RWPE2 (cell line): ENCODE measurements at regions not wholly inside any gene's neighbourhood (a gene's known extent, or its start where the extent isn't known, plus 50 kb on each side); places are given as distances from the start of the nearest gene placed in this dataset.

Source experiments
- ATAC-seq: fragments of 200-7000 bp; cut with Tn5 transposase; 3 replicates; pipeline ENCODE4 v1.9.1; 2021; ENCODE audit warnings: low read depth
- DNase-seq: peaks from one replicate; pipeline ENCODE4 v3.0.0-alpha.2; 2020; ENCODE audit warnings: low spot score
- H3K27ac ChIP-seq: fragments of 450-650 bp; 2 replicates; pipeline ENCODE4 v1.5.1; 2017; ENCODE audit warnings: mild to moderate bottlenecking; ENCODE audit not compliant: poor library complexity, severe bottlenecking
- H3K27me3 ChIP-seq: fragments of 250-450 bp; sonication (Bioruptor Pico); 2 replicates; pipeline ENCODE4 v1.5.1; 2021; ENCODE audit warnings: mild to moderate bottlenecking, moderate library complexity; ENCODE audit not compliant: insufficient read depth, poor library complexity, severe bottlenecking
- H3K36me3 ChIP-seq: fragments of 250-450 bp; sonication (Bioruptor Pico); 2 replicates; pipeline ENCODE4 v1.5.1; 2020; ENCODE audit warnings: low read depth, mild to moderate bottlenecking, moderate library complexity
- H3K4me1 ChIP-seq: fragments of 250-450 bp; sonication (Bioruptor Pico); 2 replicates; pipeline ENCODE4 v1.5.1; 2021; ENCODE audit warnings: mild to moderate bottlenecking, moderate library complexity; ENCODE audit not compliant: insufficient read depth, poor library complexity, severe bottlenecking
- H3K4me3 ChIP-seq: fragments of 250-450 bp; sonication (Bioruptor Pico); 2 replicates; pipeline ENCODE4 v1.5.1; 2021; ENCODE audit warnings: mild to moderate bottlenecking, moderate library complexity; ENCODE audit not compliant: severe bottlenecking
- H3K9me3 ChIP-seq: fragments of 250-450 bp; sonication (Bioruptor Pico); 2 replicates; pipeline ENCODE4 v1.5.1; 2021; ENCODE audit warnings: mild to moderate bottlenecking, moderate library complexity; ENCODE audit not compliant: severe bottlenecking
- TF ChIP-seq, protein P1 (sequence below): fragments of 450-650 bp; IDR thresholded peaks from one replicate; pipeline ENCODE4 v1.5.1; 2017; ENCODE audit warnings: mild to moderate bottlenecking, moderate library complexity; ENCODE audit not compliant: poor library complexity, severe bottlenecking

DNA sequence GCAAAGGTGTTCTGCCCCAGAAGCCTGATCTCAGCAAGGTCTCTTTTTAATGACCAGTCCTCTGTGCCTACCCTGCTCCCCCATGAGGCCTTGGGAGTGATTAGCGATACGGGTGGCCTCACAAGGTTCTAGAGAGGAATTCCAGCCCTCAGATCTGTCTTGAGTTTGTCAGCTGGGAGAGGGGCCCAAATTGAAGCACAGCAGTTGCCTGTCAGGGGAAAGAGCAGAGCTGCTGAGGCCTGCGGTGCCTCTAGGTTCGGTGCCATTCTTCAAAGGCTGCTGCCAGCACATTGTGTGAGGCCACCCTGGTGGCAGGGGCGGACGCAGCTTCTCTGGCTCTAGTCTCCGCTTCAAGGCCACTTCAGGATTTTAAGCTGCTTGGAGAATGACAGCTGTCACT is 85.7 kb upstream of the GRIA1 start:
- H3K9me3 ChIP-seq, result no peaks in the 10 kb centered on the region
- DNase-seq (no peak), ATAC-seq (no peak)
- no peaks in the 10 kb centered on the region for H3K36me3 ChIP-seq
- H3K4me3 ChIP-seq, result no peak overlapping the region
- peaks cover 7% of the 10 kb centered on the region for H3K4me1 ChIP-seq
- TF ChIP-seq, protein P1, sequence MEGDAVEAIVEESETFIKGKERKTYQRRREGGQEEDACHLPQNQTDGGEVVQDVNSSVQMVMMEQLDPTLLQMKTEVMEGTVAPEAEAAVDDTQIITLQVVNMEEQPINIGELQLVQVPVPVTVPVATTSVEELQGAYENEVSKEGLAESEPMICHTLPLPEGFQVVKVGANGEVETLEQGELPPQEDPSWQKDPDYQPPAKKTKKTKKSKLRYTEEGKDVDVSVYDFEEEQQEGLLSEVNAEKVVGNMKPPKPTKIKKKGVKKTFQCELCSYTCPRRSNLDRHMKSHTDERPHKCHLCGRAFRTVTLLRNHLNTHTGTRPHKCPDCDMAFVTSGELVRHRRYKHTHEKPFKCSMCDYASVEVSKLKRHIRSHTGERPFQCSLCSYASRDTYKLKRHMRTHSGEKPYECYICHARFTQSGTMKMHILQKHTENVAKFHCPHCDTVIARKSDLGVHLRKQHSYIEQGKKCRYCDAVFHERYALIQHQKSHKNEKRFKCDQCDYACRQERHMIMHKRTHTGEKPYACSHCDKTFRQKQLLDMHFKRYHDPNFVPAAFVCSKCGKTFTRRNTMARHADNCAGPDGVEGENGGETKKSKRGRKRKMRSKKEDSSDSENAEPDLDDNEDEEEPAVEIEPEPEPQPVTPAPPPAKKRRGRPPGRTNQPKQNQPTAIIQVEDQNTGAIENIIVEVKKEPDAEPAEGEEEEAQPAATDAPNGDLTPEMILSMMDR, result no peak
- H3K27ac ChIP-seq, result no peak overlapping the region
- no peaks in the 10 kb centered on the region for H3K27me3 ChIP-seq

DNA sequence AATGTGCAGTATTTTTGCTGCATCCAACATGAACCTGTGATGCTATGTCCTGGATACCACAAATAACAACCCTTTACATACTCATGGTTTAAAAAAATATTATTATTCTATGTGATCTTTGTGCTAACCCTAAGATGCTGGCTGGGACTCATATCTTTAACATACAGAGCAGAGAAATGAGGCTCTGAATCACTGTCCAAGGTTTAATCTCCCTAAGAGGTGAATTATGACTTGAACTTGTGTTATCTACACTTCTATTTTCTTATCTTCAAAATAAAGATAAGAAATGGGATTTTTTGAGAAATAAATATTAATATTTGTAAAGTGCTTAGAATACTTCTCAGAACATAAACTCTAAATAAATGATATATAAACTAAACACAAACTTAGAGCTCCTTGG is 68.8 kb upstream of the GRIA1 start:
- no peaks in the 10 kb centered on the region for H3K9me3 ChIP-seq
- TF ChIP-seq, protein P1, result no peak
- no peaks in the 10 kb centered on the region for H3K36me3 ChIP-seq
- DNase-seq (no peak), ATAC-seq (no peak)
- H3K27ac ChIP-seq, result no peak overlapping the region
- H3K4me1 ChIP-seq, result no peaks in the 10 kb centered on the region
- H3K4me3 ChIP-seq, result no peak overlapping the region
- H3K27me3 ChIP-seq, result peaks cover 9% of the 10 kb centered on the region

- no peaks in the 10 kb centered on the region for H3K4me1 ChIP-seq
- DNase-seq, result no peak
- H3K27me3 ChIP-seq, result peaks cover 7% of the 10 kb centered on the region
- ATAC-seq, result no peak
- no peak overlapping the region for H3K27ac ChIP-seq
- TF ChIP-seq, protein P1, result peak; percentile 33
- no peaks in the 10 kb centered on the region for H3K9me3 ChIP-seq
- H3K4me3 ChIP-seq, result no peak overlapping the region
- H3K36me3 ChIP-seq, result no peaks in the 10 kb centered on the region
Observed at GRCh38 chr5:153425914-153426313, 64.6 kb upstream of the GRIA1 start.

DNA sequence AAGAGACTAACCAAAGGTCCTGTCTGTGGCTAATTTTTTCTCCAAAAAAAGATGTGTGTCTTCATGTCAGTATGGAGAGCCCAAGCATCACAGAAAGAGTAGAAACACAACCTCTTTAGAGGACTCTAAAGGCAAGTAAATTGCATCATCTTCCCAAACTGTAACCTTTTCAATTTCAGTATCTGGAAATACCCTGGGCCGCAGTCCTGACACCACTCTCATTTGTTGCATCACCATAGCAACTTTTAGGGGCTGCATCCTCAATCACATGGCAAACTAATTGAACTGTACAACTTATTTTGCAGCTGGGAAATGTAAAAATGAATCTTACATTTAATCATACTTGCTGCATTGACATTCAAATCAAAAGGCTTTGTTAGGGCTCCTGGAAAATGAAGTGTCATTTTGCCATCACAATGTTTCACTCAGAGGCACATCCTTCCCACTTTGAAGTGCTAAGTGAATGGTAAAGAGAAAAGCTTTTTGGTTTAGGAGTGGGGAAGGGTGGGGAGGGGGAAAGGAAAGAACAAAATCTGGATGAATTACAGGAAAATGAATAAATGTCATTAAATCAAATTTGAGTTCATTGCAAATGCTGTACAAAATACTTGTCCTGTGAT is 60.6 kb upstream of the GRIA1 start:
- TF ChIP-seq, protein P1, result no peak
- DNase-seq, result no peak
- Histone ChIP-seq H3K9me3 (no peaks in the 10 kb centered on the region), H3K27ac (no peak overlapping the region), H3K27me3 (no peaks in the 10 kb centered on the region), H3K36me3 (no peaks in the 10 kb centered on the region), H3K4me1 (no peaks in the 10 kb centered on the region), H3K4me3 (no peak overlapping the region)
- no peak for ATAC-seq

GRCh38 chr5:153432583-153432982 is 57.9 kb upstream of the GRIA1 start:
- TF ChIP-seq, protein P1, result no peak
- no peak for ATAC-seq

More at GRCh38 chr5:153432583-153432982, 57.9 kb upstream of the GRIA1 start:
- H3K9me3 ChIP-seq, result no peaks in the 10 kb centered on the region
- no peaks in the 10 kb centered on the region for H3K36me3 ChIP-seq
- no peaks in the 10 kb centered on the region for H3K27me3 ChIP-seq
- no peak overlapping the region for H3K4me3 ChIP-seq
- DNase-seq, result no peak
- no peaks in the 10 kb centered on the region for H3K4me1 ChIP-seq
- no peak overlapping the region for H3K27ac ChIP-seq
